ENCODE measurements at regions not wholly inside any gene's neighbourhood (a gene's known extent, or its start where the extent isn't known, plus 50 kb on each side); places are given as distances from the start of the nearest gene placed in this dataset.

DNA sequence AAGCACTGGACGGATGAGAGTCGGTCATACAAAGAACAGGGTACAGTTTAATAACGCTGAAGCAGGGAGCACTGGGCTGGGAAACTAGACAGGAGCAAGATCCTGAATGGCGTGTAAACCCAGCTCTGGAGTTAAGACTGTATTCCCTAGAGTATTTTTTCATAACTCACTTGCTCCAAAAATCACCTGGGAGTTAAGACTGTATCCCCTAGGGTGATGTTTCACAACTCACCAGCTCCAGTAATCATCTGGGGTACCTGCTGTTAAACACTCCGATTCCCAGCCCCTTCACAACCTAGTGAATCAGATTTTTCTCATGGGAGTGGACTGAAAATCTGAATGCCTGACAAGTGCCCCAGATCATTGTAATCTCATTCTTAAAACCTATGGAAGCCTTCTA lies 123.2 kb downstream of the MAB21L3 start:
- H3K9me3 ChIP-seq (ENCODE audit: control insufficient read depth, insufficient read depth, low read length) = no peaks in the 10 kb centered on the region
- intact Hi-C loops (cut with micrococcal nuclease) = no loop called here

More for the DNA sequence above, 123.2 kb downstream of the MAB21L3 start:
- no peaks in the 10 kb centered on the region for H3K36me3 ChIP-seq (ENCODE audit: control insufficient read depth, insufficient read depth, low read length)
- no peak overlapping the region for H4K5ac ChIP-seq (ENCODE audit: low read depth, low read length)
- no peak overlapping the region for H2AFZ ChIP-seq (replicated peaks; ENCODE audit: low read length, poor library complexity)
- no peak overlapping the region for H3K4me2 ChIP-seq (ENCODE audit: low read depth, low read length)
- no peaks in the 10 kb centered on the region for H3K4me1 ChIP-seq (ENCODE audit: control insufficient read depth, insufficient read depth, low read length)
- no peak overlapping the region for H2BK20ac ChIP-seq (ENCODE audit: low read depth, low read length)
- ChIA-PET CTCF (interaction anchor here (0.6 kb wide), 1 partner anchor 1940 kb away, joined by 3 read pairs; no protein-coding TSS in a partner anchor), POLR2A (ENCODE audit: unreplicated experiment) (no interaction called here)
- TF ChIP-seq RCOR1 (IDR thresholded peaks at IDR 0.05; ENCODE audit: insufficient replicate concordance, low read length) = no peak
- TF ChIP-seq FOS (IDR thresholded peaks at IDR 0.05; ENCODE audit: low read depth, low read length) = no peak
- no peak for TF ChIP-seq CEBPB (IDR thresholded peaks at IDR 0.05; ENCODE audit: low read depth, low read length)
- TF ChIP-seq BHLHE40 (IDR thresholded peaks at IDR 0.05; ENCODE audit: low read depth, low read length) = no peak
- TF ChIP-seq, protein P1, sequence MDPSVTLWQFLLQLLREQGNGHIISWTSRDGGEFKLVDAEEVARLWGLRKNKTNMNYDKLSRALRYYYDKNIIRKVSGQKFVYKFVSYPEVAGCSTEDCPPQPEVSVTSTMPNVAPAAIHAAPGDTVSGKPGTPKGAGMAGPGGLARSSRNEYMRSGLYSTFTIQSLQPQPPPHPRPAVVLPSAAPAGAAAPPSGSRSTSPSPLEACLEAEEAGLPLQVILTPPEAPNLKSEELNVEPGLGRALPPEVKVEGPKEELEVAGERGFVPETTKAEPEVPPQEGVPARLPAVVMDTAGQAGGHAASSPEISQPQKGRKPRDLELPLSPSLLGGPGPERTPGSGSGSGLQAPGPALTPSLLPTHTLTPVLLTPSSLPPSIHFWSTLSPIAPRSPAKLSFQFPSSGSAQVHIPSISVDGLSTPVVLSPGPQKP (IDR thresholded peaks at IDR 0.05; ENCODE audit: borderline replicate concordance, low read depth, low read length) = no peak
- TF ChIP-seq MAFK (IDR thresholded peaks at IDR 0.05; ENCODE audit: low read depth, low read length) = no peak
- TF ChIP-seq SMC3 (IDR thresholded peaks at IDR 0.05; ENCODE audit: low read depth, low read length) = no peak
- TF ChIP-seq MAZ (IDR thresholded peaks at IDR 0.05; ENCODE audit: borderline replicate concordance, low read depth, low read length) = no peak
- no peak for TF ChIP-seq CHD1 (IDR thresholded peaks at IDR 0.05; ENCODE audit: low read depth, low read length)
- no peak for TF ChIP-seq RFX5 (IDR thresholded peaks at IDR 0.05; ENCODE audit: low read depth, low read length)
- TF ChIP-seq, protein P2, sequence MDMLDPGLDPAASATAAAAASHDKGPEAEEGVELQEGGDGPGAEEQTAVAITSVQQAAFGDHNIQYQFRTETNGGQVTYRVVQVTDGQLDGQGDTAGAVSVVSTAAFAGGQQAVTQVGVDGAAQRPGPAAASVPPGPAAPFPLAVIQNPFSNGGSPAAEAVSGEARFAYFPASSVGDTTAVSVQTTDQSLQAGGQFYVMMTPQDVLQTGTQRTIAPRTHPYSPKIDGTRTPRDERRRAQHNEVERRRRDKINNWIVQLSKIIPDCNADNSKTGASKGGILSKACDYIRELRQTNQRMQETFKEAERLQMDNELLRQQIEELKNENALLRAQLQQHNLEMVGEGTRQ (IDR thresholded peaks at IDR 0.05; ENCODE audit: low read depth, low read length) = no peak
- TF ChIP-seq NFE2L2 (IDR thresholded peaks at IDR 0.05; ENCODE audit: low read depth, low read length) = no peak
- TF ChIP-seq POLR2A (IDR thresholded peaks at IDR 0.05; ENCODE audit: low read depth, low read length) = no peak
- TF ChIP-seq, protein P3, sequence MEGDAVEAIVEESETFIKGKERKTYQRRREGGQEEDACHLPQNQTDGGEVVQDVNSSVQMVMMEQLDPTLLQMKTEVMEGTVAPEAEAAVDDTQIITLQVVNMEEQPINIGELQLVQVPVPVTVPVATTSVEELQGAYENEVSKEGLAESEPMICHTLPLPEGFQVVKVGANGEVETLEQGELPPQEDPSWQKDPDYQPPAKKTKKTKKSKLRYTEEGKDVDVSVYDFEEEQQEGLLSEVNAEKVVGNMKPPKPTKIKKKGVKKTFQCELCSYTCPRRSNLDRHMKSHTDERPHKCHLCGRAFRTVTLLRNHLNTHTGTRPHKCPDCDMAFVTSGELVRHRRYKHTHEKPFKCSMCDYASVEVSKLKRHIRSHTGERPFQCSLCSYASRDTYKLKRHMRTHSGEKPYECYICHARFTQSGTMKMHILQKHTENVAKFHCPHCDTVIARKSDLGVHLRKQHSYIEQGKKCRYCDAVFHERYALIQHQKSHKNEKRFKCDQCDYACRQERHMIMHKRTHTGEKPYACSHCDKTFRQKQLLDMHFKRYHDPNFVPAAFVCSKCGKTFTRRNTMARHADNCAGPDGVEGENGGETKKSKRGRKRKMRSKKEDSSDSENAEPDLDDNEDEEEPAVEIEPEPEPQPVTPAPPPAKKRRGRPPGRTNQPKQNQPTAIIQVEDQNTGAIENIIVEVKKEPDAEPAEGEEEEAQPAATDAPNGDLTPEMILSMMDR (conservative IDR thresholded peaks at IDR 0.05; ENCODE audit: low read depth, low read length) = no peak
- no peak for TF ChIP-seq MXI1 (IDR thresholded peaks at IDR 0.05; ENCODE audit: borderline replicate concordance, low read depth, low read length)
- TF ChIP-seq RAD21 (IDR thresholded peaks at IDR 0.05; ENCODE audit: low read length) = no peak
- H3K9me1 ChIP-seq (ENCODE audit: insufficient read depth, low read length) = no peaks in the 10 kb centered on the region
- H3K23ac ChIP-seq (ENCODE audit: low read depth, low read length) = no peak overlapping the region
- no peak overlapping the region for H3K4ac ChIP-seq (ENCODE audit: low read depth, low read length)
- no peak overlapping the region for H3K14ac ChIP-seq (replicated peaks; ENCODE audit: low read depth, low read length)
- dilution Hi-C loops (cut with HindIII; ENCODE audit: low sequenced_read_pairs, unreplicated experiment) (no loop called here), in situ Hi-C loops (cut with MboI; ENCODE audit: low sequenced_read_pairs) (loop anchor here (10.0 kb wide), 1 partner anchor 60 kb away; no protein-coding TSS in a partner anchor)
- ATAC-seq (ENCODE audit: low read depth) (no peak), DNase-seq (no peak)
- BruUV-seq (replicated peaks) = no TSS peak
- no peaks in the 10 kb centered on the region; the same call in 1 of the 2 replicates for H3K27me3 ChIP-seq (ENCODE audit: control insufficient read depth, insufficient read depth, low read length)
- H2AK5ac ChIP-seq (ENCODE audit: low read depth, low read length) = no peak overlapping the region
- no peak overlapping the region for H2BK15ac ChIP-seq (ENCODE audit: low read depth, low read length)
- H4K8ac ChIP-seq (ENCODE audit: low read depth in 2 of 2, low read length in 2 of 2) = no peak overlapping the region
- H2AK9ac ChIP-seq (replicated peaks; ENCODE audit: low read depth, low read length, poor library complexity) = no peak overlapping the region
- H3K27ac ChIP-seq (ENCODE audit: insufficient read depth, low read length) = no peak overlapping the region
- H3K79me1 ChIP-seq (ENCODE audit: low read depth in 1 of 2, low read length in 2 of 2) = no peaks in the 10 kb centered on the region
- no peak overlapping the region for H2BK5ac ChIP-seq (ENCODE audit: low read depth, low read length, poor library complexity, severe bottlenecking)
- no peak overlapping the region for H3K9ac ChIP-seq (ENCODE audit: low read depth, low read length)
- H3K18ac ChIP-seq (ENCODE audit: low read depth, low read length) = no peak overlapping the region
- H4K20me1 ChIP-seq (ENCODE audit: insufficient read depth, low read length) = no peaks in the 10 kb centered on the region
- no peak overlapping the region for H2BK120ac ChIP-seq (ENCODE audit: low read depth, low read length)
- no peak overlapping the region for H3K4me3 ChIP-seq (ENCODE audit: insufficient read depth, low read depth, low read length)
- 100% methylated on average over 1 of the region's 5 CpGs; no CpG with 5 or more reads in 1 of the 2 experiments for WGBS, 2 experiments (ENCODE audit: extremely low coverage in 2 of 2, insufficient read length in 1 of 2)
- no peak overlapping the region for H4K91ac ChIP-seq (ENCODE audit: insufficient read depth, low read depth, low read length)
- H3K56ac ChIP-seq (ENCODE audit: extremely low read depth, insufficient read depth, low read length) = no peak overlapping the region
